Forelimb muscle (tissue), 1 donor: ENCODE measurements at regions not wholly inside any gene's neighbourhood (a gene's known extent, or its start where the extent isn't known, plus 50 kb on each side); places are given as distances from the start of the nearest gene placed in this dataset.

Source experiments
- DNase-seq: peaks from one replicate; pipeline ENCODE4 v3.0.0-alpha.2; 2013; ENCODE audit warnings: low read depth

GRCh38 chr1:29649189-29650040 lies 413.1 kb downstream of the PTPRU start:
- DNase-seq, result no peak

GRCh38 chr1:29648798-29649188 lies 412.5 kb downstream of the PTPRU start:
- no peak for DNase-seq

- DNase-seq, result no peak
Observed at GRCh38 chr1:29648026-29648425, 411.7 kb downstream of the PTPRU start.

- no peak for DNase-seq
Observed at GRCh38 chr1:29647581-29647980, 411.3 kb downstream of the PTPRU start.

- no peak for DNase-seq
Observed at GRCh38 chr1:29646161-29646775, 409.9 kb downstream of the PTPRU start.

- no peak for DNase-seq
Observed at GRCh38 chr1:29645586-29645985, 409.3 kb downstream of the PTPRU start.

- DNase-seq, result no peak
Observed at GRCh38 chr1:29644812-29645211, 408.5 kb downstream of the PTPRU start.

- DNase-seq, result no peak
Observed at GRCh38 chr1:29643838-29644440, 407.6 kb downstream of the PTPRU start.

GRCh38 chr1:29643281-29643680 lies 407.0 kb downstream of the PTPRU start:
- DNase-seq, result no peak

GRCh38 chr1:29642519-29642918 lies 406.2 kb downstream of the PTPRU start:
- DNase-seq, result no peak

GRCh38 chr1:29641921-29642320 lies 405.6 kb downstream of the PTPRU start:
- no peak for DNase-seq

GRCh38 chr1:29640428-29640785 lies 404.1 kb downstream of the PTPRU start:
- no peak for DNase-seq

GRCh38 chr1:29639741-29640427 lies 403.6 kb downstream of the PTPRU start:
- no peak for DNase-seq

- DNase-seq, result no peak
Observed at GRCh38 chr1:29639156-29639736, 402.9 kb downstream of the PTPRU start.

- no peak for DNase-seq
Observed at GRCh38 chr1:29638281-29638680, 402.0 kb downstream of the PTPRU start.

GRCh38 chr1:29636936-29637335 lies 400.6 kb downstream of the PTPRU start:
- DNase-seq, result no peak

GRCh38 chr1:29635501-29636263 lies 399.4 kb downstream of the PTPRU start:
- no peak for DNase-seq

GRCh38 chr1:29634746-29635335 lies 398.5 kb downstream of the PTPRU start:
- DNase-seq, result no peak

GRCh38 chr1:29634324-29634723 lies 398.0 kb downstream of the PTPRU start:
- DNase-seq, result no peak

GRCh38 chr1:29633771-29634170 lies 397.4 kb downstream of the PTPRU start:
- no peak for DNase-seq
